ENCODE measurements at regions not wholly inside any gene's neighbourhood (a gene's known extent, or its start where the extent isn't known, plus 50 kb on each side); places are given as distances from the start of the nearest gene placed in this dataset.

GRCh38 chr11:112321501-112322172 lies 61.0 kb upstream of the PLET1 start:
- TF ChIP-seq CTCF (IDR thresholded peaks at IDR 0.05) (no peak), ZFX (IDR thresholded peaks at IDR 0.05; ENCODE audit: borderline replicate concordance) (no peak)
